Hypothalamus (tissue), 51 donors: ENCODE measurements at regions not wholly inside any gene's neighbourhood (a gene's known extent, or its start where the extent isn't known, plus 50 kb on each side); places are given as distances from the start of the nearest gene placed in this dataset.

Experiments
- DNase-seq, 51 donors: peaks; one replicate each; lab custom pipeline; 2025; lab: John Stamatoyannopoulos, UW

- DNase-seq: no peak
Observed at GRCh38 chr10:30793093-30793492, 163.5 kb upstream of the LYZL2 start.

- no peak for DNase-seq
Observed at GRCh38 chr10:30792025-30792424, 162.5 kb upstream of the LYZL2 start.

- no peak for DNase-seq
Observed at GRCh38 chr10:30791197-30791611, 161.7 kb upstream of the LYZL2 start.

GRCh38 chr10:30789806-30790205 is 160.3 kb upstream of the LYZL2 start:
- no peak for DNase-seq

GRCh38 chr10:30788307-30788706 is 158.8 kb upstream of the LYZL2 start:
- DNase-seq: no peak

- DNase-seq: no peak
Observed at GRCh38 chr10:30786906-30787305, 157.4 kb upstream of the LYZL2 start.

GRCh38 chr10:30786131-30786530 is 156.6 kb upstream of the LYZL2 start:
- DNase-seq: peak in 15 of 51 donors; percentile 6 to 44 (median 18)

- DNase-seq: peak; percentile 16 to 93 (median 80)
Observed at GRCh38 chr10:30784897-30785605, 155.5 kb upstream of the LYZL2 start.

- DNase-seq: no peak
Observed at GRCh38 chr10:30784524-30784896, 155.0 kb upstream of the LYZL2 start.

GRCh38 chr10:30783939-30784501 is 154.5 kb upstream of the LYZL2 start:
- peak; percentile 22 to 93 (median 78) for DNase-seq

- peak in 3 of 51 donors; percentile 8 to 38 (median 38) for DNase-seq
Observed at GRCh38 chr10:30782537-30783461, 153.2 kb upstream of the LYZL2 start.

- DNase-seq: peak in 2 of 51 donors; percentile 11 to 33
Observed at GRCh38 chr10:30782157-30782536, 152.6 kb upstream of the LYZL2 start.

GRCh38 chr10:30781670-30782121 is 152.1 kb upstream of the LYZL2 start:
- peak; percentile 7 to 98 (median 85) for DNase-seq

GRCh38 chr10:30778769-30779168 is 149.2 kb upstream of the LYZL2 start:
- no peak for DNase-seq

- no peak for DNase-seq
Observed at GRCh38 chr10:30775779-30776591, 146.4 kb upstream of the LYZL2 start.

GRCh38 chr10:30774261-30774660 is 144.7 kb upstream of the LYZL2 start:
- DNase-seq: no peak

GRCh38 chr10:30773501-30773900 is 143.9 kb upstream of the LYZL2 start:
- DNase-seq: no peak

GRCh38 chr10:30770816-30771215 is 141.3 kb upstream of the LYZL2 start:
- DNase-seq: no peak

- no peak for DNase-seq
Observed at GRCh38 chr10:30770229-30770628, 140.7 kb upstream of the LYZL2 start.

- DNase-seq: no peak
Observed at GRCh38 chr10:30769361-30769760, 139.8 kb upstream of the LYZL2 start.
